COR-L47 (cell line): ENCODE measurements at regions not wholly inside any gene's neighbourhood (a gene's known extent, or its start where the extent isn't known, plus 50 kb on each side); places are given as distances from the start of the nearest gene placed in this dataset.

Source experiments
- DNase-seq: peaks from one replicate; lab custom pipeline; 2025; lab: John Stamatoyannopoulos, UW

DNA sequence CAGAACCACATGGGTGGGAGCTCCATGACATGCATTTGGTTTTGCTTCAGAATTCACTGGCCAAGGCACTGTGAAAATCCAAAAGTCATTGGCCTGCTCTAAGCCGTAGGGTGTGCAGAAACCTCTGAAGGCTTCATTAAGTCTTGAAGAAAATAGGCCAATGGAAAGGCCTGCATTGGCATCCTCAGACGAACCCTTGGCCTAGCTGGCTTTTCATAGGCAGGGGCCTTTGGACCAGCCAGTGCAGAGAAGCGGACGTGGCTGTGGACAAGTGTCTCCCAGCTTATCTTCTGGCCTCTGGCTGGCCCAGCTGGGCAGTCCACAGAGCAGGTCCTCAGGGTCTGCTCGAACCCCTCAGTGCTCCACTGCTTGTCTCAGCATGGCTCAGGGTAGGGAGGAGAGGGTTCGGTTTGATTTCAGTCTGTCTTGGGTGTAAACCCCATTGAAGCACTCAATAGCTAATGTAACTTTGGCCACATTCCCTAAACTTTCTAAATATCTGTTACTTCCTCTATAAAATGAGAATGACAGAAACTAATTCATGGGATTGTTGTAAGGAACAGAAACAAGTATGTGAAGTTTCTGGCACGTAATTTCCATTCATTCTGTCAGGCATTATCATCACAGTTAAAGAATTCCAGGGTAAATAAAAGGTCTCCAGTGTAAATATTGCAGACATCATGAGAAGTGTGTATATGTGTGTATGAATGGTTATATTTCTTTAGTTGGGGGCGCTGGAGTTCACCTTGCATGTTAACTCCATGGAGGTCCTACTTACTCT, 125.5 kb downstream of the TFCP2L1 start:
- DNase-seq, result no peak

- DNase-seq, result no peak
These were observed 124.6 kb downstream of the TFCP2L1 start for GRCh38 chr2:121160366-121160765.

GRCh38 chr2:121161272-121161671, 123.7 kb downstream of the TFCP2L1 start:
- DNase-seq, result no peak

GRCh38 chr2:121162893-121163292, 122.1 kb downstream of the TFCP2L1 start:
- DNase-seq, result no peak

GRCh38 chr2:121164042-121164441, 121.0 kb downstream of the TFCP2L1 start:
- no peak for DNase-seq

GRCh38 chr2:121165038-121165542, 119.9 kb downstream of the TFCP2L1 start:
- no peak for DNase-seq
